Trophoblast cell (in vitro differentiated cells and primary cell): ENCODE measurements at regions not wholly inside any gene's neighbourhood (a gene's known extent, or its start where the extent isn't known, plus 50 kb on each side); places are given as distances from the start of the nearest gene placed in this dataset.
"Not testable (repeated sequence)": the region's sequence is repeated elsewhere in the genome, so short reads cannot be mapped to it uniquely, and the experiment has no call there.

Source experiments
- DNase-seq, 2 donors: peaks; one replicate each; pipeline ENCODE4 v3.0.0-alpha.2; 2016
- H2AFZ ChIP-seq: 2 replicates; pipeline ENCODE4 v1.6.1; 2013; ENCODE audit warnings: low read length, moderate library complexity, mild to moderate bottlenecking; ENCODE audit not compliant: insufficient read depth, poor library complexity
- H2AK5ac ChIP-seq: 2 replicates; pipeline ENCODE4 v1.6.1; 2013; ENCODE audit warnings: mild to moderate bottlenecking, low read length
- H2BK120ac ChIP-seq: 2 replicates; pipeline ENCODE4 v1.6.1; 2013; ENCODE audit warnings: low read length, mild to moderate bottlenecking, moderate library complexity; ENCODE audit not compliant: insufficient read depth, poor library complexity
- H2BK12ac ChIP-seq: 2 replicates; pipeline ENCODE4 v1.6.1; 2013; ENCODE audit warnings: mild to moderate bottlenecking, low read length, moderate library complexity
- H2BK5ac ChIP-seq: 2 replicates; pipeline ENCODE4 v1.6.1; 2013; ENCODE audit warnings: low read length, low read depth, moderate library complexity, mild to moderate bottlenecking; ENCODE audit not compliant: poor library complexity
- H3K14ac ChIP-seq: 2 replicates; pipeline ENCODE4 v1.6.1; 2013; ENCODE audit warnings: mild to moderate bottlenecking, low read length
- H3K18ac ChIP-seq: 2 replicates; pipeline ENCODE4 v1.6.1; 2013; ENCODE audit warnings: mild to moderate bottlenecking, low read length
- H3K23ac ChIP-seq: 2 replicates; pipeline ENCODE4 v1.6.1; 2013; ENCODE audit warnings: low read length
- H3K27ac ChIP-seq: 2 replicates; pipeline ENCODE4 v1.5.1; 2013; ENCODE audit warnings: low read depth, mild to moderate bottlenecking, inconsistent platforms, low read length, moderate library complexity
- H3K27me3 ChIP-seq: 2 replicates; pipeline ENCODE4 v1.6.1; 2013; ENCODE audit warnings: inconsistent platforms, mild to moderate bottlenecking, low read length, moderate library complexity; ENCODE audit not compliant: insufficient read depth
- H3K36me3 ChIP-seq, 2 experiments: 1 replicate in 1 of 2; 2 replicates in 1 of 2; pipeline ENCODE4 v1.6.1; 2013; ENCODE audit warnings: low read length in 2 of 2, mild to moderate bottlenecking in 2 of 2, moderate library complexity in 1 of 2; ENCODE audit not compliant: insufficient read depth in 2 of 2, control insufficient read depth in 1 of 2
- H3K4ac ChIP-seq: 2 replicates; pipeline ENCODE4 v1.6.1; 2013; ENCODE audit warnings: low read depth, mild to moderate bottlenecking, low read length, moderate library complexity
- H3K4me1 ChIP-seq, 2 experiments: 1 replicate in 1 of 2; 2 replicates in 1 of 2; pipeline ENCODE4 v1.6.1; 2013; ENCODE audit warnings: low read length in 2 of 2, mild to moderate bottlenecking in 2 of 2, moderate library complexity in 1 of 2; ENCODE audit not compliant: insufficient read depth in 2 of 2, control insufficient read depth in 1 of 2
- H3K4me2 ChIP-seq: 2 replicates; pipeline ENCODE4 v1.6.1; 2013; ENCODE audit warnings: inconsistent platforms, mild to moderate bottlenecking, low read length, moderate library complexity
- H3K4me3 ChIP-seq: 2 replicates; pipeline ENCODE4 v1.5.1; 2013; ENCODE audit warnings: mild to moderate bottlenecking, low read depth, low read length, inconsistent platforms
- H3K79me1 ChIP-seq: one replicate; pipeline ENCODE4 v1.6.1; 2013; ENCODE audit warnings: low read length
- H3K79me2 ChIP-seq: 2 replicates; pipeline ENCODE4 v1.6.1; 2013; ENCODE audit warnings: low read length, mild to moderate bottlenecking; ENCODE audit not compliant: control insufficient read depth, insufficient read depth, poor library complexity
- H3K9ac ChIP-seq: 2 replicates; pipeline ENCODE4 v1.6.1; 2013; ENCODE audit warnings: mild to moderate bottlenecking, low read length
- H3K9me3 ChIP-seq: 2 replicates; pipeline ENCODE4 v1.6.1; 2013; ENCODE audit warnings: low read depth, mild to moderate bottlenecking, control low read depth, inconsistent platforms, low read length; ENCODE audit not compliant: insufficient read depth
- H4K12ac ChIP-seq: 2 replicates; pipeline ENCODE4 v1.6.1; 2013; ENCODE audit warnings: low read depth, mild to moderate bottlenecking, low read length, moderate library complexity
- H4K8ac ChIP-seq: 2 replicates; pipeline ENCODE4 v1.6.1; 2013; ENCODE audit warnings: low read depth, mild to moderate bottlenecking, low read length, moderate library complexity
- H4K91ac ChIP-seq: one replicate; pipeline ENCODE4 v1.6.1; 2013; ENCODE audit warnings: low read depth, mild to moderate bottlenecking, low read length, moderate library complexity
- WGBS: extraction: QIAGEN DNeasy Blood & Tissue Kit; methylation state at CpG from one replicate; pipeline ENCODE4 v1.1.7; 2013; ENCODE audit warnings: missing lambda C conversion rate; ENCODE audit not compliant: insufficient read length, insufficient coverage; ENCODE audit errors: extremely low coverage; 5-methylcytosine and 5-hydroxymethylcytosine counted together

DNA sequence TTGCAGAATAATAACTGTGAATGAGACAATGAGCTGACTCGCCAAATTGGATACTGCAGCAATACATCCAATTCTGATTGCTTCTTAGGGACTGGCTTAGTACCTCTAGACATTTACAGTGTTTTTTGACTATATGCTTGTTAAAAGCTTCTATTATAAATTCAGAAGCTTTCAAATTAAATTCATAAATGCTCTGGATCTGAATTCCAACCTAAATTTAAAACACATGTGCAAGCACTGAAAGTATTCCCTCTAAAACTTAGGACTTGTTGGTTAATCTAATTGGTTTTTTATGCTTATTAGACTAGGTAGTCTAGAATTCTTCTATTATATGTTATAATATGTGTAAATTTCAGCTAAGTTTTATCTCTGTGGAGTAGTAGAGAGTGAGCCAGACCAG is 306.9 kb downstream of the CPS1 start:
- Histone ChIP-seq H4K12ac (no peak overlapping the region), H4K91ac (no peak overlapping the region), H3K36me3 (no peaks in the 10 kb centered on the region), H2AK5ac (no peak overlapping the region), H2BK5ac (no peak overlapping the region), H3K14ac (no peak overlapping the region), H3K27me3 (no peaks in the 10 kb centered on the region), H3K79me1 (no peaks in the 10 kb centered on the region), H3K27ac (no peak overlapping the region), H3K18ac (no peak overlapping the region), H3K9ac (no peak overlapping the region), H3K23ac (no peak overlapping the region), H2AFZ (no peak overlapping the region), H3K4me1 (no peaks in the 10 kb centered on the region), H2BK12ac (no peak overlapping the region), H3K4me3 (no peak overlapping the region), H4K8ac (no peak overlapping the region), H2BK120ac (no peak overlapping the region), H3K4me2 (no peak overlapping the region), H3K9me3 (no peaks in the 10 kb centered on the region), H3K4ac (no peak overlapping the region), H3K79me2 (no peaks in the 10 kb centered on the region)
- no CpG with 5 or more reads among the region's 1 CpG for WGBS
- DNase-seq = no peak

DNA sequence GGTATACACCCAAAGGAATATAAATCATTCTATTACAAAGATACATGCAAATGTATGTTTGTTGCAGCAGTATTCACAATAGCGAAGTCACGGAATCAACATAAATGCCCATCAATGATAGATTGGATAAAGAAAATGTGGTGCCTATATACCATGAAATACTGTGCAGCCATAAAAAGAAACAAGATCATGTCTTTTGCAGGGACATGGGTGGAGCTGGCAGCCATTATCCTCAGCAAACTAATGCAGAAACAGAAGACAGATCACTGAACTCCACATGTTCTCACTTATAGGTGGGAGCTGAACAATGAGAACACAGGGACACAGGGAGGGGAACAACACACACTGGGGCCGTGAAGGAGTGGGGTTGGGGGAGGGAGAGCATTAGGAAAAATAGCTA is 315.2 kb downstream of the CPS1 start:
- not testable (repeated sequence) for H3K9ac ChIP-seq, H3K27me3 ChIP-seq, H3K14ac ChIP-seq, H3K9me3 ChIP-seq, H3K27ac ChIP-seq, H3K4me3 ChIP-seq, DNase-seq, H4K12ac ChIP-seq, H4K91ac ChIP-seq, H3K79me2 ChIP-seq, H3K4ac ChIP-seq, H3K23ac ChIP-seq, H3K36me3 ChIP-seq, H3K4me1 ChIP-seq, H2BK120ac ChIP-seq, H3K4me2 ChIP-seq, H2BK12ac ChIP-seq, H4K8ac ChIP-seq, H2BK5ac ChIP-seq, H2AK5ac ChIP-seq, H3K79me1 ChIP-seq, H2AFZ ChIP-seq, H3K18ac ChIP-seq
- no CpG with 5 or more reads among the region's 3 CpGs for WGBS

DNA sequence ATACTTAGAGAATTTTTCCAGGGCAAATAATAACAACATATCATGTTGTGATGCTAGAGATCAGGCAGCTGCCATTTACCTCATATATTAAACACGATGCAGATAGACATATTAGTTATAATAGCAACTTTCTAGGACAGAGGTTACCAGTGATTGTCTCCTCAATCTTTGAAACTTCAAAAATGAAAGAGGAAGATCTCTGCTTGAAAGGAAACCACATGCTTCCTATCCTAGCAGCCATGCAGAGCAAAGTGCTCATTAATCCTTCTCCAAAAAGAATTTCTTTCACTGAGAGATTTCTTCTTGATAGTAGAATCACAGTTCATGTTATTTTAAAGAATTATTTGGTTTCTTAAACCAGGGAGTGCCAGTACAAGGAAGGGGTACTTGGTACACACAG is 317.2 kb downstream of the CPS1 start:
- no peak overlapping the region for H4K12ac ChIP-seq
- no peak overlapping the region for H3K18ac ChIP-seq
- no peak overlapping the region for H4K91ac ChIP-seq
- no peak overlapping the region for H3K4me2 ChIP-seq
- H2AFZ ChIP-seq = no peak overlapping the region
- no peaks in the 10 kb centered on the region for H3K79me2 ChIP-seq
- H2AK5ac ChIP-seq = no peak overlapping the region
- H3K4me1 ChIP-seq = no peaks in the 10 kb centered on the region
- H2BK5ac ChIP-seq = no peak overlapping the region
- H3K9me3 ChIP-seq = no peaks in the 10 kb centered on the region
- H3K14ac ChIP-seq = no peak overlapping the region
- H3K9ac ChIP-seq = no peak overlapping the region
- no peak overlapping the region for H4K8ac ChIP-seq
- no peak overlapping the region for H3K4ac ChIP-seq
- H3K27ac ChIP-seq = no peak overlapping the region
- H2BK12ac ChIP-seq = no peak overlapping the region
- H3K79me1 ChIP-seq = no peaks in the 10 kb centered on the region
- no peak overlapping the region for H2BK120ac ChIP-seq
- H3K36me3 ChIP-seq = no peaks in the 10 kb centered on the region
- no peak overlapping the region for H3K23ac ChIP-seq
- H3K4me3 ChIP-seq = no peak overlapping the region
- WGBS = no CpG with 5 or more reads among the region's 1 CpG
- DNase-seq = no peak
- H3K27me3 ChIP-seq = no peaks in the 10 kb centered on the region

DNA sequence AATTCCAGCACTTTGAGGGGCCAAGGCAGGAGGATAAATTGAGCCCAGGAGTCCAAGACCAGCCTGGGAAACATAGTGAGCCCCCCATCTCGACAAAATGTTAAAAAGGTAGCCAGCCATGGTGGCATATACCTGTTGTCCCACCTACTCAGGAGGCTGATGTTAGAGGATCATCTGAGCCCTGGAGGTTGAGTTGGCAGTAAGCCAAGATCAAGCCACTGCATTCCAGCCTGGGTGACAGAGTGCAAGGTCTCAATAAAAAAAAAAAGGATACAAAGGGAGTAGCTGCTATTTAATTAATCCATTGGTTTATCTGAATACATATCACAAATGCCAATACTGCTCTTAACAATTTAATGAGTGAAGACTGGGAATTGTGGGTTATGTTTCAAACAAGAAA is 327.8 kb downstream of the CPS1 start:
- Histone ChIP-seq H3K79me2 (no peaks in the 10 kb centered on the region), H3K4me3 (no peak overlapping the region), H3K79me1 (no peaks in the 10 kb centered on the region), H2BK12ac (no peak overlapping the region), H4K12ac (no peak overlapping the region), H2BK5ac (no peak overlapping the region), H3K36me3 (no peaks in the 10 kb centered on the region), H3K18ac (no peak overlapping the region), H3K27me3 (no peaks in the 10 kb centered on the region), H3K14ac (no peak overlapping the region), H3K23ac (no peak overlapping the region), H3K27ac (no peak overlapping the region), H2AK5ac (no peak overlapping the region), H3K4me2 (no peak overlapping the region), H3K4me1 (no peaks in the 10 kb centered on the region), H2BK120ac (no peak overlapping the region), H3K9me3 (no peaks in the 10 kb centered on the region), H4K91ac (no peak overlapping the region), H2AFZ (no peak overlapping the region), H3K4ac (no peak overlapping the region), H4K8ac (no peak overlapping the region), H3K9ac (no peak overlapping the region)
- DNase-seq = no peak
- no CpG with 5 or more reads among the region's 1 CpG for WGBS
